ENCODE measurements at regions not wholly inside any gene's neighbourhood (a gene's known extent, or its start where the extent isn't known, plus 50 kb on each side); places are given as distances from the start of the nearest gene placed in this dataset.

DNA sequence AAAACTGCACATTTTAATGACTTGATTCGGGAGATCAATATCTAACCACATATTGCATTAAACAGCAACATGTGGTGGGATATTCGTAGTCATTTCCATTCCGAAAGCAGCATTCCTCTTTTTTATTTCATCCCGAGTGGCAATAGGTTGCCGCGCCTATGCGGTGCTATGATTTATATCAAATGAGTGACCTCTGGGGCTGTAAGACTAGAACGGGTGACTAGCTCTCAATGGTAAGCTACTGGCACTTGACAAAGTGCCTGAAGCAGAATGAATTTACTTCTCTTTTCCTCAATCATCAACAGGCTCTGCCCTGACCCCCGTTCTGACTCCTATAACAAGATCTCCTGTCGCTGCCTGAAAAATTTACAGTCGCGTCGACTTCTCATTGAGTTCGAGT is 162.3 kb downstream of the ZNF281 start:
- Histone ChIP-seq H3K4me3 (replicated peaks in 1 of 3; ENCODE audit: insufficient read depth in 1 of 3, low read depth in 2 of 3, low read length in 3 of 3) (no peak overlapping the region), H3K27me3 (ENCODE audit: control insufficient read depth in 1 of 2, insufficient read depth in 2 of 2, low read length in 2 of 2) (0 out of 5 replicates have a peak, but pooled peaks cover 0 to 3% of the 10 kb centered on the region in 2 experiments), H2AFZ (ENCODE audit: low read length) (no peak overlapping the region), H4K20me1 (ENCODE audit: insufficient read depth, low read length) (no peaks in the 10 kb centered on the region), H3K36me3 (replicated peaks in 1 of 2; ENCODE audit: control insufficient read depth in 1 of 2, insufficient read depth in 2 of 2, low read length in 2 of 2) (no peaks in the 10 kb centered on the region), H3K9me3 (ENCODE audit: low read length) (no peaks in the 10 kb centered on the region), H3K27ac (ENCODE audit: extremely low read length, insufficient read depth, low read length) (no peak overlapping the region), H3K4me1 (ENCODE audit: insufficient read depth, low read length) (peaks cover 8% of the 10 kb centered on the region), H3K9ac (ENCODE audit: insufficient read depth, low read depth, low read length) (no peak overlapping the region), H3K79me2 (ENCODE audit: insufficient read depth, low read length) (no peaks in the 10 kb centered on the region), H3K4me2 (ENCODE audit: low read depth, low read length) (no peak overlapping the region)
- DNase-seq (ENCODE audit: low spot score) (no peak), FAIRE-seq (no peak), ATAC-seq (no peak)
- in situ Hi-C loops (cut with HindIII; ENCODE audit: extremely low pct_ligation_motif_present, low pct_unique_long_range_greater_than_20kb) (no loop called here), intact Hi-C loops (cut with micrococcal nuclease; ENCODE audit: unreplicated experiment) (no loop called here)
- ChIA-PET POLR2A (no interaction called here), CTCF (ENCODE audit: low intra/inter-chr PET ratio, low total read pairs) (no interaction called here)
- TF ChIP-seq ZNF530 (CRISPR knock-in tag; IDR thresholded peaks at IDR 0.05; ENCODE audit: low read depth) (no peak), TOPORS (CRISPR knock-in tag; IDR thresholded peaks at IDR 0.05) (no peak), ZSCAN31 (CRISPR knock-in tag; IDR thresholded peaks at IDR 0.05; ENCODE audit: low read depth) (no peak), SNAI1 (CRISPR knock-in tag; IDR thresholded peaks at IDR 0.05; ENCODE audit: borderline replicate concordance) (no peak), RFXANK (CRISPR knock-in tag; IDR thresholded peaks at IDR 0.05) (no peak), TOE1 (CRISPR knock-in tag; IDR thresholded peaks at IDR 0.05) (no peak), AGO2 (optimal IDR thresholded peaks at IDR 0.05; ENCODE audit: low read depth, low read length) (no peak), ZNF562 (CRISPR knock-in tag; IDR thresholded peaks at IDR 0.05; ENCODE audit: borderline replicate concordance) (no peak), ZNF552 (CRISPR knock-in tag; IDR thresholded peaks at IDR 0.05; ENCODE audit: borderline replicate concordance) (no peak), SOX6 (IDR thresholded peaks at IDR 0.05) (no peak), SOX6 (CRISPR knock-in tag; IDR thresholded peaks at IDR 0.05) (no peak), SCMH1 (CRISPR knock-in tag; IDR thresholded peaks at IDR 0.05; ENCODE audit: borderline replicate concordance) (no peak), ZNF460 (CRISPR knock-in tag; IDR thresholded peaks at IDR 0.05; ENCODE audit: borderline replicate concordance) (no peak), XBP1 (CRISPR knock-in tag; IDR thresholded peaks at IDR 0.05) (no peak), PITX1 (CRISPR knock-in tag; IDR thresholded peaks at IDR 0.05) (no peak)
- TF ChIP-seq, protein P1, sequence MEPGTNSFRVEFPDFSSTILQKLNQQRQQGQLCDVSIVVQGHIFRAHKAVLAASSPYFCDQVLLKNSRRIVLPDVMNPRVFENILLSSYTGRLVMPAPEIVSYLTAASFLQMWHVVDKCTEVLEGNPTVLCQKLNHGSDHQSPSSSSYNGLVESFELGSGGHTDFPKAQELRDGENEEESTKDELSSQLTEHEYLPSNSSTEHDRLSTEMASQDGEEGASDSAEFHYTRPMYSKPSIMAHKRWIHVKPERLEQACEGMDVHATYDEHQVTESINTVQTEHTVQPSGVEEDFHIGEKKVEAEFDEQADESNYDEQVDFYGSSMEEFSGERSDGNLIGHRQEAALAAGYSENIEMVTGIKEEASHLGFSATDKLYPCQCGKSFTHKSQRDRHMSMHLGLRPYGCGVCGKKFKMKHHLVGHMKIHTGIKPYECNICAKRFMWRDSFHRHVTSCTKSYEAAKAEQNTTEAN (CRISPR knock-in tag; conservative IDR thresholded peaks at IDR 0.05) = no peak
- TF ChIP-seq, protein P2, sequence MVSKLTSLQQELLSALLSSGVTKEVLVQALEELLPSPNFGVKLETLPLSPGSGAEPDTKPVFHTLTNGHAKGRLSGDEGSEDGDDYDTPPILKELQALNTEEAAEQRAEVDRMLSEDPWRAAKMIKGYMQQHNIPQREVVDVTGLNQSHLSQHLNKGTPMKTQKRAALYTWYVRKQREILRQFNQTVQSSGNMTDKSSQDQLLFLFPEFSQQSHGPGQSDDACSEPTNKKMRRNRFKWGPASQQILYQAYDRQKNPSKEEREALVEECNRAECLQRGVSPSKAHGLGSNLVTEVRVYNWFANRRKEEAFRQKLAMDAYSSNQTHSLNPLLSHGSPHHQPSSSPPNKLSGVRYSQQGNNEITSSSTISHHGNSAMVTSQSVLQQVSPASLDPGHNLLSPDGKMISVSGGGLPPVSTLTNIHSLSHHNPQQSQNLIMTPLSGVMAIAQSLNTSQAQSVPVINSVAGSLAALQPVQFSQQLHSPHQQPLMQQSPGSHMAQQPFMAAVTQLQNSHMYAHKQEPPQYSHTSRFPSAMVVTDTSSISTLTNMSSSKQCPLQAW (CRISPR knock-in tag; IDR thresholded peaks at IDR 0.05) = no peak
- TF ChIP-seq, protein P3, sequence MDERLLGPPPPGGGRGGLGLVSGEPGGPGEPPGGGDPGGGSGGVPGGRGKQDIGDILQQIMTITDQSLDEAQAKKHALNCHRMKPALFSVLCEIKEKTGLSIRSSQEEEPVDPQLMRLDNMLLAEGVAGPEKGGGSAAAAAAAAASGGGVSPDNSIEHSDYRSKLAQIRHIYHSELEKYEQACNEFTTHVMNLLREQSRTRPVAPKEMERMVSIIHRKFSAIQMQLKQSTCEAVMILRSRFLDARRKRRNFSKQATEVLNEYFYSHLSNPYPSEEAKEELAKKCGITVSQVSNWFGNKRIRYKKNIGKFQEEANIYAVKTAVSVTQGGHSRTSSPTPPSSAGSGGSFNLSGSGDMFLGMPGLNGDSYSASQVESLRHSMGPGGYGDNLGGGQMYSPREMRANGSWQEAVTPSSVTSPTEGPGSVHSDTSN (CRISPR knock-in tag; IDR thresholded peaks at IDR 0.05) = no peak
- 67% methylated on average over 14 of the region's 14 CpGs for WGBS (ENCODE audit: low lambda C conversion rate)
- BruUV-seq (replicated peaks) = no TSS peak

All from HepG2 (cell line).